OCI-LY3 (cell line): ENCODE measurements at regions not wholly inside any gene's neighbourhood (a gene's known extent, or its start where the extent isn't known, plus 50 kb on each side); places are given as distances from the start of the nearest gene placed in this dataset.
"Not testable (repeated sequence)": the region's sequence is repeated elsewhere in the genome, so short reads cannot be mapped to it uniquely, and the experiment has no call there.

Source experiments
- H2AFZ ChIP-seq: fragments of 200-600, 300-600 bp; shearing (Covaris generic); 2 replicates; pipeline ENCODE4 v1.6.0; 2014; ENCODE audit warnings: antibody characterized with exemption, low read depth, low read length
- H3K27ac ChIP-seq: fragments of 200-600, 300-600 bp; sonication (generic); 2 replicates; pipeline ENCODE4 v1.5.1; 2014; ENCODE audit warnings: mild to moderate bottlenecking, low read length, moderate library complexity, mixed read lengths
- H3K27me3 ChIP-seq: fragments of 200-600, 300-600 bp; sonication (generic); 2 replicates; pipeline ENCODE4 v1.6.1; 2014; ENCODE audit warnings: low read depth, low read length, mixed read lengths
- H3K36me3 ChIP-seq: fragments of 200-600, 300-600 bp; sonication (generic); replicated peaks from 2 replicates; pipeline ENCODE3; 2014; ENCODE audit warnings: low read depth, low read length, mixed read lengths
- H3K4me1 ChIP-seq: fragments of 300-600, 200-600 bp; sonication (generic); 2 replicates; pipeline ENCODE4 v1.6.1; 2014; ENCODE audit warnings: low read length, mixed read lengths
- H3K4me2 ChIP-seq: fragments of 200-600, 300-600 bp; sonication (generic); 2 replicates; pipeline ENCODE4 v1.6.1; 2014; ENCODE audit warnings: low read length, mixed read lengths
- H3K4me3 ChIP-seq: fragments of 300-600, 200-600 bp; sonication (generic); 2 replicates; pipeline ENCODE4 v1.5.1; 2014; ENCODE audit warnings: antibody characterized with exemption, mild to moderate bottlenecking, low read length, moderate library complexity
- H3K79me2 ChIP-seq: fragments of 300-600, 200-600 bp; shearing (Covaris generic); 2 replicates; pipeline ENCODE4 v1.6.1; 2014; ENCODE audit warnings: mild to moderate bottlenecking, low read length, mixed read lengths
- H3K9ac ChIP-seq: fragments of 300-600, 200-600 bp; shearing (Covaris generic); 2 replicates; pipeline ENCODE4 v1.6.0; 2014; ENCODE audit warnings: mild to moderate bottlenecking, low read length, moderate library complexity
- H3K9me3 ChIP-seq: fragments of 200-600, 300-600 bp; shearing (Covaris generic); 2 replicates; pipeline ENCODE4 v1.6.1; 2014; ENCODE audit warnings: low read length, mixed read lengths; ENCODE audit not compliant: insufficient read depth
- H4K20me1 ChIP-seq: fragments of 200-600, 300-600 bp; sonication (generic); 2 replicates; pipeline ENCODE4 v1.6.1; 2016; ENCODE audit warnings: low read length, mixed read lengths; ENCODE audit not compliant: insufficient read depth
- CTCF ChIP-seq: fragments of 200-600, 300-600 bp; sonication (generic); IDR thresholded peaks from 2 replicates; pipeline ENCODE4 v1.5.1; 2014; ENCODE audit warnings: antibody characterized with exemption, low read length, low read depth
- EZH2phosphoT487 ChIP-seq: fragments of 200-600 bp; shearing (Covaris generic); IDR thresholded peaks from 2 replicates; pipeline ENCODE4 v1.6.1; 2018; ENCODE audit warnings: antibody characterized with exemption, mixed run types, low read depth

GRCh38 chrX:1853447-1853846 lies 238.6 kb downstream of the ASMT start:
- Histone ChIP-seq H3K36me3 (no peaks in the 10 kb centered on the region), H3K27ac (no peak overlapping the region), H4K20me1 (no peaks in the 10 kb centered on the region), H3K9me3 (no peaks in the 10 kb centered on the region), H3K27me3 (no peaks in the 10 kb centered on the region), H3K4me2 (no peak overlapping the region), H3K79me2 (no peaks in the 10 kb centered on the region), H3K4me1 (no peaks in the 10 kb centered on the region), H3K9ac (no peak overlapping the region), H3K4me3 (no peak overlapping the region), H2AFZ (no peak overlapping the region)
- TF ChIP-seq CTCF (no peak), EZH2phosphoT487 (no peak)

- no peak for TF ChIP-seq EZH2phosphoT487
- no peak for TF ChIP-seq CTCF
- H3K9me3 ChIP-seq = no peaks in the 10 kb centered on the region
- no peaks in the 10 kb centered on the region for H3K36me3 ChIP-seq
- H3K4me2 ChIP-seq = no peak overlapping the region
- H4K20me1 ChIP-seq = no peaks in the 10 kb centered on the region
- no peak overlapping the region for H3K9ac ChIP-seq
- H3K27ac ChIP-seq = no peak overlapping the region
- no peaks in the 10 kb centered on the region for H3K4me1 ChIP-seq
- no peak overlapping the region for H3K4me3 ChIP-seq
- no peak overlapping the region for H2AFZ ChIP-seq
- no peaks in the 10 kb centered on the region for H3K27me3 ChIP-seq
- H3K79me2 ChIP-seq = no peaks in the 10 kb centered on the region
Observed at GRCh38 chrX:1853916-1854315, 239.1 kb downstream of the ASMT start.

- H3K4me1 ChIP-seq, H3K9me3 ChIP-seq, H3K36me3 ChIP-seq, H3K9ac ChIP-seq, H3K79me2 ChIP-seq, H2AFZ ChIP-seq, H3K4me2 ChIP-seq, H3K27me3 ChIP-seq, H3K4me3 ChIP-seq, H3K27ac ChIP-seq, H4K20me1 ChIP-seq: not testable (repeated sequence)
Observed at GRCh38 chrX:1854861-1855260, 240.0 kb downstream of the ASMT start.

GRCh38 chrX:1859266-1859665 lies 244.4 kb downstream of the ASMT start:
- H3K4me2 ChIP-seq, H3K36me3 ChIP-seq, H3K9me3 ChIP-seq, H3K27me3 ChIP-seq, H3K27ac ChIP-seq, H3K79me2 ChIP-seq, H3K4me3 ChIP-seq, H4K20me1 ChIP-seq, H3K4me1 ChIP-seq, H2AFZ ChIP-seq, H3K9ac ChIP-seq: not testable (repeated sequence)

- no peaks in the 10 kb centered on the region for H3K27me3 ChIP-seq
- H2AFZ ChIP-seq = no peak overlapping the region
- no peaks in the 10 kb centered on the region for H3K79me2 ChIP-seq
- peaks cover 8% of the 10 kb centered on the region for H3K4me1 ChIP-seq
- H3K27ac ChIP-seq = no peak overlapping the region
- H3K9me3 ChIP-seq = no peaks in the 10 kb centered on the region
- no peaks in the 10 kb centered on the region for H3K36me3 ChIP-seq
- H3K4me3 ChIP-seq = no peak overlapping the region
- H3K4me2 ChIP-seq = no peak overlapping the region
- no peaks in the 10 kb centered on the region for H4K20me1 ChIP-seq
- no peak overlapping the region for H3K9ac ChIP-seq
- TF ChIP-seq CTCF (no peak), EZH2phosphoT487 (no peak)
Observed at GRCh38 chrX:1860936-1861594, 246.2 kb downstream of the ASMT start.

GRCh38 chrX:1863995-1864394 lies 249.1 kb downstream of the ASMT start:
- not testable (repeated sequence) for H4K20me1 ChIP-seq, H3K36me3 ChIP-seq

More at GRCh38 chrX:1863995-1864394, 249.1 kb downstream of the ASMT start:
- H3K27ac ChIP-seq, H3K9me3 ChIP-seq, H3K79me2 ChIP-seq, H3K4me2 ChIP-seq, H3K9ac ChIP-seq, H3K27me3 ChIP-seq, H3K4me1 ChIP-seq, H2AFZ ChIP-seq, H3K4me3 ChIP-seq: not testable (repeated sequence)
